Ectodermal cell (in vitro differentiated cells): ENCODE measurements at regions not wholly inside any gene's neighbourhood (a gene's known extent, or its start where the extent isn't known, plus 50 kb on each side); places are given as distances from the start of the nearest gene placed in this dataset.

Experiments
- H3K27ac ChIP-seq: 2 replicates; pipeline ENCODE4 v1.7.0; 2013; ENCODE audit warnings: mild to moderate bottlenecking, low read depth, low read length; ENCODE audit not compliant: insufficient read depth, poor library complexity, severe bottlenecking
- H3K27me3 ChIP-seq: 2 replicates; pipeline ENCODE4 v1.7.0; 2013; ENCODE audit warnings: mild to moderate bottlenecking, low read length; ENCODE audit not compliant: insufficient read depth, control insufficient read depth, poor library complexity, severe bottlenecking
- H3K36me3 ChIP-seq: one replicate; pipeline ENCODE4 v1.7.0; 2013; ENCODE audit warnings: low read length; ENCODE audit not compliant: control insufficient read depth, insufficient read depth
- H3K4me1 ChIP-seq: one replicate; pipeline ENCODE4 v1.7.0; 2013; ENCODE audit warnings: low read length; ENCODE audit not compliant: control insufficient read depth, insufficient read depth
- H3K4me3 ChIP-seq: 2 replicates; pipeline ENCODE4 v1.7.0; 2013; ENCODE audit warnings: low read depth, low read length, control low read depth; ENCODE audit not compliant: insufficient read depth
- H3K9me3 ChIP-seq: 2 replicates; pipeline ENCODE4 v1.7.0; 2013; ENCODE audit warnings: mild to moderate bottlenecking, low read length, moderate library complexity; ENCODE audit not compliant: control insufficient read depth
- WGBS, 2 experiments: methylation state at CpG; one replicate each; pipeline ENCODE4 v1.1.7; 2013; ENCODE audit warnings: missing lambda C conversion rate in 2 of 2; 5-methylcytosine and 5-hydroxymethylcytosine counted together

DNA sequence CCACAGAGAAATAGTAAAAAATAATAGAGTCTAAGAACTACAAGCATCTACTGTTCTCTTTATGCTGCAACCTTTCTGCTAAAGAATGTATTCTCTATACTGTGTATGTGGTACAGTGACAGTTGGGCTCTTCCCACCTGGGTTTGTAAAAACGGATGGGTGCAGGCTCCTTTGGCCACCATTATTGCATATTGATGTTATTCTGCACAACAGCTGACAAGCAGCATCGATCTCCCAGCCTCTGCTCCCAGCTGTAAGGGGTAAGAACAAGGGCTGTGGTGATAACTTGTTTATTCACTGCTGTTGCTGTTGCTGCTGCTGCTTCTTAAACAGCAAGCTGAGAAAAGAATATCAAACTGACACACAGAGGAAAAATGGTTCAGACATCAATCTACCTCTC is 56.1 kb downstream of the KCNRG start:
- Histone ChIP-seq H3K27ac (no peak overlapping the region), H3K27me3 (no peaks in the 10 kb centered on the region), H3K4me1 (no peaks in the 10 kb centered on the region), H3K4me3 (no peak overlapping the region), H3K9me3 (no peaks in the 10 kb centered on the region), H3K36me3 (peaks cover 12% of the 10 kb centered on the region)
- WGBS, 2 experiments: 90 to 92% methylated on average over 2 of the region's 2 CpGs

DNA sequence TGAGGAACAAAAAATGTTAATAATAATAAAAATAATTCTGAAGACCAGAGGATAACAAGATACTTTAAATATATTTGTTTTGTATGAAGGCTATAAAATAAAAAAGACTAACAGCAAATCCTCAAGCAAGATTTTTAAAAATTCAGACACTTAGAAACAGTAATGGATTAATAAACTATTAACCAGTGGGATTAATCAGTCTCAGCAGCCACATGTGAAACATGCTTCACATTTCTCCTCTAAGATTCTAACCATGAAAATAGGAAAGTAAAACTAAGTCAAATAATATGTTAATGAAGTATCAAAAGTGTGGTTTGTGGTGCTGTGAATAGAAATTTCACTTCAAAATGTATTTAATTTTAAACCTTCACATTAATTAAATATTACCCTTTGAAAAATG is 57.4 kb downstream of the KCNRG start:
- H3K4me1 ChIP-seq: no peaks in the 10 kb centered on the region
- peaks cover 3% of the 10 kb centered on the region for H3K36me3 ChIP-seq
- no peaks in the 10 kb centered on the region for H3K27me3 ChIP-seq
- no peaks in the 10 kb centered on the region for H3K9me3 ChIP-seq
- H3K27ac ChIP-seq: no peak overlapping the region
- no peak overlapping the region for H3K4me3 ChIP-seq

DNA sequence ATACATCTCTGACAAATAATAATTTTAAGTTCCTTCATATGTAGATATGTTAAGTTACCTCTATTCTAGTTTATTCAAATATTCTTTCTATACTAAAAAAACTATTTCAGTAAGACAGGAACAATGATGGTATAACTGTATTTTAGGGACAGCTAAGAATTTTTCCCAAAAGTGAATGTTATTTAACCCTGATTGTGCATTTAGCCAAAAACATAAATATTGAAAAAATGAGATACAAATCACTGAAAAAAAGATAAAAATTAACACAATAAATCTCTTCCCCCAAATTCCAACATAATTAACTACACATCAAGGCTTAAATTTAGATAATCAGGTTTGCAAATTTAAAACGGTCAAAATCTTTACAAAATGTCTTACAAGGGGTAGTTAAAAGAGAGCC is 58.1 kb downstream of the KCNRG start:
- Histone ChIP-seq H3K27ac (no peak overlapping the region), H3K4me1 (no peaks in the 10 kb centered on the region), H3K36me3 (peaks cover 3% of the 10 kb centered on the region), H3K27me3 (no peaks in the 10 kb centered on the region), H3K4me3 (no peak overlapping the region), H3K9me3 (no peaks in the 10 kb centered on the region)
- 80 to 96% methylated on average over 1 of the region's 1 CpG for WGBS, 2 experiments

DNA sequence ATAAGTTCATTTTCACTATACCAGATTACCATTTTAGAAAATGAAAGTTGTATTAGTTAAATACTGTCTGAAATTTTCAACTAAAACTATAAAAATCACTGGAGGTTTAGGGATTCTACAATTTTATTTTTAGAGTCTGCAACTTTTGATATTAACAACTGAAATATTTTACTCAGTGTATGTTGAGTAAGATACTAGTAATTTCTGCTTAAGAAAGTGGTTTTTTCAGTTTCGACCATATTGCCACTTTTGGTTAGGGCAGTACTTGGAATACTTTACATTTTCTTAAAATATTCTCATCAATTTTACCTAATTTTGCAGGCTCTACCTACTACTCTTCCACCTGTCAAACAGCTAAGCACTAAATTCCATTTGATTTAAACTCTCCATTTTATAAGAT is 59.6 kb downstream of the KCNRG start:
- Histone ChIP-seq H3K4me3 (no peak overlapping the region), H3K27ac (no peak overlapping the region), H3K36me3 (no peaks in the 10 kb centered on the region), H3K9me3 (no peaks in the 10 kb centered on the region), H3K27me3 (no peaks in the 10 kb centered on the region), H3K4me1 (no peaks in the 10 kb centered on the region)
- WGBS, 2 experiments: 93 to 100% methylated on average over 1 of the region's 1 CpG

DNA sequence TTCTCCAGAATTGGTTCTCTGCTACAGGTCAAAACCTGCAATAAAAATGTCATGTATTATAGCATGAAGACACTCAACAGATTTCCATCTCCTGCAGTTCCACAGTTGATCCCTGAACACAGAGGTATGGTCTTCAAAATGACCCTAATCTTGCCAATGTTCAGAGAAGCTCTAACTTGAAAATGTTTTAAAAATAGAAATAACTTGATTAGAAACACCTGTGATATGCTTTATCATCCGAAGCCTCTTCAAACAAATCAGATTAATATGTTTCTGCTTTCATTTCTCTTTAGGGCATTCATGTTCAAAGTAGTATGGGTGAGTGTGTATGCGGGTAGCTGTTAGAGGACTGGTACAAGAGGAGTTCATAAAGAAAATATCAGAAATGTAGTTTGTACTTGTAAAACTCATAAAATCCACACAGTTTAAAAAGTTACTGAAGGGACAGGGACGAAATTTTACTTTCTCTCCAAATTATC is 60.4 kb downstream of the KCNRG start:
- H3K4me1 ChIP-seq: no peaks in the 10 kb centered on the region
- WGBS, 2 experiments: 100% methylated on average over 3 of the region's 3 CpGs; no CpG with 5 or more reads in 1 of the 2 experiments
- H3K9me3 ChIP-seq: no peaks in the 10 kb centered on the region
- H3K27ac ChIP-seq: no peak overlapping the region
- H3K27me3 ChIP-seq: no peaks in the 10 kb centered on the region
- H3K36me3 ChIP-seq: no peaks in the 10 kb centered on the region
- no peak overlapping the region for H3K4me3 ChIP-seq

DNA sequence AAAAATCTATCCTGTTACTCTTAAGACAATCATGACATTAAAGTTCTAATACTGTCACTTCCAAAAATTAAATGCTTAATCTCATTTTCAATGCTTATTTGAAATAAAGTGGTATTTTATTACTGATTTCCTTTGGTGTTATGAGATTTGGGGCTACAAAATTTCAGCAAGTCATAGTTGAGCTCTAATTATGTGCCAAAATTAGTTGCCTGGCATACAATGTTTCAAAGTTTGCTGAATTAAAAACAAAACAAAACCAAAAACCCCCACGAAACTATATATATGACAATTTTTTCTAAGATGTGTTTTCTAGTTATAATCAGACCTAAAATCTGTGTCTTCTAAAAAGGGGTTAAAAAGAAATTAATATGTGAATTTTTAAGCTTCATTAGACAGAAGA is 62.2 kb downstream of the KCNRG start:
- H3K4me3 ChIP-seq: no peak overlapping the region
- no peaks in the 10 kb centered on the region for H3K27me3 ChIP-seq
- no CpG with 5 or more reads among the region's 1 CpG for WGBS, 2 experiments
- H3K4me1 ChIP-seq: no peaks in the 10 kb centered on the region
- H3K36me3 ChIP-seq: no peaks in the 10 kb centered on the region
- H3K9me3 ChIP-seq: no peaks in the 10 kb centered on the region
- no peak overlapping the region for H3K27ac ChIP-seq

DNA sequence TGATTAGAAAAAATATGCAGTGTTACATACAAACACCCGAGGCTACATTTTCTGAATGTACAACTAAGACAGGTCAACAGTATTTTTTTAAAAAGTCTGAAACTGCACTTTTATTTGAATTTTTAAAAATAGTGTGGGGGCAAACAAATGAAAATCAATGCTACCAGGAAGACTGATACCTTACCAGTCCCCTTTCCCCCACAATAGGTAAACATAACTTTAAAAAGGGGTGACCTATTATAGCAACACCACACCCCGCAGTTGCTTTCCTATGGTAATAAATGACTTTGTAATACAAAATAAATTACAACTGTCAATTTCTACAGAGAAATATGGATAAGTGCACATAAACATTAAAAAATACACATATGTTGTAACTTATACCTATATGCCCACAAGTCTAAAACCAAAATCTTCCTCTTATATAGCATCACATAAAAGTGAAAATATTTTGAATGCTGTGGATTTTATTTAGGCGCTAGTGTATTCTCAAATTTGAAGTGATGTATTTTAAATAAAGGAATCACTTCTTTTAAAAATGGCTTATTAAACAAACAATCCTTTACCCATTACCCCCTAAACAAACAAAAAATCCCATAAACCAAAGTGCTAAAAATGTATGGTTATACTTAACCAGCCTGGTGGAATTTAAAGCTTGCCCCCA is 63.1 kb downstream of the KCNRG start:
- WGBS, 2 experiments: 79% methylated on average over 2 of the region's 3 CpGs; no CpG with 5 or more reads in 1 of the 2 experiments
- Histone ChIP-seq H3K27ac (no peak overlapping the region), H3K27me3 (no peaks in the 10 kb centered on the region), H3K9me3 (no peaks in the 10 kb centered on the region), H3K4me3 (no peak overlapping the region), H3K4me1 (no peaks in the 10 kb centered on the region), H3K36me3 (no peaks in the 10 kb centered on the region)

DNA sequence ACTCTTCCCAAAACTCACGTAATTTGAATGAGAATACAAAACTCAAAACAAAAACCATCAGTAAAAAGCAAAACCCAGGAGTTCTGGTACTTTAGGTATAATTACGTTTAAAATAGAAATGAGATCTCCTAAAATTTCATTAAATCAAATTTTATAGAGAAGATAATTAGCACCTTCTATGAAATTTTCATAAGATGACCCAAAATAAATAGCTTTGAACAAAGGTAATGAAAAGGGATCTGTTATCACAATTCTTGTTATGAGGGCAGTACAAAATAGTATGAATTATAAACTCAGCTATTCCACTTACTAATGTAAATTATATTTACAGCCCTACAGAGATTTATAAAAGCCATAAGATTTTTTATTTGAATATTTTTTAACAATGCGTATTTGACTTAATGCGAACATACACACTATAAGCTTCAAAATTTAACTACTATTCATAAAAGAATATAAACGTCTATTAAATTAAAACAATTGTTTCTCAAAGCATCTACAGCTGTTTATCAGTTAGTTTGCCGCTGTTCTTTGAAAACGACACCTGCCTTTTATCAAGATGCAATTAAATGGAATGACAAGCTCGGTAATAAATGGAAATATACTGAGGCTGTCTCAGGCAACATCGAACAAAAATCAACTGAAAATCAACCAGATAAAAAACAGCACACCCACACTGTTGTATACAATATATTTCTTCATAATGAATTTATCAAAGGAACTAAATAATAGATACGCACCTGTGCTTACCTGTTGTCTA is 63.8 kb downstream of the KCNRG start:
- Histone ChIP-seq H3K27ac (no peak overlapping the region), H3K4me3 (peak overlapping the region; percentile 77)
- 66 to 89% methylated on average over 5 to 7 of the region's 10 CpGs for WGBS, 2 experiments

DNA sequence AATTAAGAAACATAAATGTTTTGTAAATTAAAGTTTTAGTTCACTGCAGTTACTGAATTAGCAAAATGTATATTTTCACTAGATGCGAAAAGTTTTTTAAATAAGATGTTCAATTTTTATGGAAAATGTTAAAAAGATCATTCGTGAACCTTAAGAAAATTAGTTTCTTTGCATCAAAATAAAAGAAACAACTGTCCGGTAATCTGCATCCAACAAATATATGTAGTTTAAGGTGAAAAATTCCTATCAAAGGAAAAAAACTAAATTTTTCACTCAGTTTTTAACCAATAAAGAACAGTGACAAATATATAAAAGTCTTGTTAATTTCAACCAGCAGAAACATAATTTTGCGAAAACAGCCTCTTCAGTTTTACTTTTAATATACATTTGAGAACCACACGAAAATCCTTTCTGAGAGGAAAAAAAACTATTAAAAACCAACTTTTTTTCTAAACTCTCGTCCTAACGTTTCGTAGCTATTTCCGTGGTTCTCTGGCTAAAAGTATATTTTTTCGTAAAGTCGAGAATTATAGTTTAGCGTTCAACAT is 64.5 kb downstream of the KCNRG start:
- H3K4me1 ChIP-seq: no peaks in the 10 kb centered on the region

More for the DNA sequence above, 63.8 kb downstream of the KCNRG start:
- H3K9me3 ChIP-seq: no peaks in the 10 kb centered on the region
- no peaks in the 10 kb centered on the region for H3K4me1 ChIP-seq
- H3K27me3 ChIP-seq: no peaks in the 10 kb centered on the region
- H3K36me3 ChIP-seq: no peaks in the 10 kb centered on the region

DNA sequence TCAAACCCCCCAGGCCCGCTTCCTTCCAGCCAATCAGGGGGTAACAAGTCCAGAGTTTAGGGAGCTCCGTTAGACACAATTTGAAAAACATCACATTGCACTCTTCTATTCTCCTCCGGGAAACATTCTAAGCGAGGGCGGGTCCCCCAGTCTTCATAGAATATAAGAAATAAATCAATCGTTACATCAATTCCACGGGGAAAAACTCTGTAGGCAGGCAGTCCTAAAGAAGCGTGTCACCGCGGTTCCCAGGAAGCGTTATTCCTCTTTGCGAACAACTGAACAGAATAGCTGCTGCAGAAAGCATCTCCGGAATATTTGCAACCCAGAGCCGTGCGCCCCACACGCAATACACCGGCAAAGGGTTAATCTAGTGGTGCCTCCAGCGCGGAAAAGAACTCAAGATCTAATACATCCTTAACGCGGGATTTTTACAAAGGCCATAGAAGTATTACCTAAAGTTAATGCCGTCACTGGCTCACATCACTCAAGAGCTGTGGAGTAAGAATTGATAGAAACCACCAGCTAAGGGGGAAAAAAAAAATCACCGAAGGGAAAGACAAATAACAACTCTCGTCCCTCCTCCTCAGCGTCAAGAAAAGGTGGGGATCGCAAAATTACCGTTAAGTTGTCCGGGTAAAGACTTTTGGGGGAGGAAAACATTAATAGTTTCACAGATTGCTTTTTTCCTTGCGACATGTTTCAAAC is 65.1 kb downstream of the KCNRG start:
- H3K4me3 ChIP-seq: peak overlapping the region; percentile 77
- no peaks in the 10 kb centered on the region for H3K27me3 ChIP-seq
- H3K4me1 ChIP-seq: no peaks in the 10 kb centered on the region
- WGBS, 2 experiments: 1% methylated on average over 29 of the region's 29 CpGs
- no peaks in the 10 kb centered on the region for H3K9me3 ChIP-seq
- no peaks in the 10 kb centered on the region for H3K36me3 ChIP-seq
- H3K27ac ChIP-seq: peak overlapping the region; percentile 93

More for the DNA sequence above, 64.5 kb downstream of the KCNRG start:
- peak overlapping the region; percentile 77 for H3K4me3 ChIP-seq
- H3K27ac ChIP-seq: no peak overlapping the region
- 20 to 30% methylated on average over 6 to 11 of the region's 12 CpGs for WGBS, 2 experiments
- H3K27me3 ChIP-seq: no peaks in the 10 kb centered on the region
- H3K36me3 ChIP-seq: no peaks in the 10 kb centered on the region
- no peaks in the 10 kb centered on the region for H3K9me3 ChIP-seq
